HPDE6-E6E7 (cell line): ENCODE measurements at regions not wholly inside any gene's neighbourhood (a gene's known extent, or its start where the extent isn't known, plus 50 kb on each side); places are given as distances from the start of the nearest gene placed in this dataset.

Experiments used
- DNase-seq: peaks from one replicate; pipeline ENCODE4 v3.0.0; 2011; ENCODE audit warnings: missing footprints; ENCODE audit errors: extremely low spot score

DNA sequence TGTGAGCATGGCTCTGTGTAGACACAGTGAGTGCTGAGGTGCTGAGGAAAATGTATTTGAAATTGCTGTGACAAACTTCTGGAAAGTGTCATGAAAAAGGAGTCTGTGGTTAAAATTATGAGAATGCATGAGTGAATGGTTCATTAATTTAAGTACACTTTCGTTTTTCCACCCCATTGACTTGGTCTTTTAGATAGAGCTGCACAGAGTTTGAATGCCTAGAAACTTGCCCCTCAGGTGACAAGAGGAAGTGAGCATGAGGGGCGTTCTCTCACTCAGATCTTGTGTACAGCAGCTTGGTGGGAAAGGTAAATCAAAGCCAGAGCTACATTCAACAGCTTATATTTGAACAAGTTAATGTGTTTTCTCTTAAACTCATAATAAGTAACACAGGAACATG, 296.8 kb downstream of the WDR72 start:
- no peak for DNase-seq

DNA sequence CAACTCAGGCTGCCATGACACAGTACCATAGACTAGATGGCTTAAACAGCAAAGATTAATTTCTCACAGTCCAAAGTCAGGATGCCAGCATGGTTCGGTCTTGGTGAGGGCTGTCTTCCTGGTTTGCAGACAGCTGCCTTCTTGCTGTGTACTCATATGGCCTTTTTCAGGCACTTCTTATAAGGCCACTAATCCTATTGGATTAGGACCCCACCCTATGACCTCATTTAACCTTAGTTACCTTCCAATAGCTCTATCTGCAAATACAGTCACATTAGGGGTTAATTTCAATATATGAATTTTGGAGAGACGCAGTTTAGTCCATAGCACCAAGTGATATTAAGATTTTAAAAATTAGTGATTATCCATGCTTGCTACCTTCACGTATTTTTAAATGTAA, 297.8 kb downstream of the WDR72 start:
- DNase-seq = no peak

DNA sequence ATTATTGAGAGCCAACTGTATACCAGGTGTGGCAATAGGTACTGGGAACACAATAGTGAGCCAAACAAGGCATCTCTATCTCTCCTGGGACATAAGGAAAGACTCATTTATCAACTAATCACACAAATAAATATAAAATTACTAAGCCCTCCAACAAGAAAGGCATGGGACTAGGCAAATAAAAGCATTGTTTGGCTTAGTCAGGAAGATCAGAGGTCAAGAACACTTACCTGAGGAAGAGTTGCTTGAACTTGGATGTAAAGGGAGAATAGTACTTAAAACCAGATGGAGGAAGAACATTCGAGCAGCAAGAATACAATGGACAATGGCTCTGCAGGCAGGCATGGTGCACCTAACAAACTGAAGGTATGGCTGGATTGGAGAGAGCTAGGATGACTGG, 300.7 kb downstream of the WDR72 start:
- DNase-seq = no peak

DNA sequence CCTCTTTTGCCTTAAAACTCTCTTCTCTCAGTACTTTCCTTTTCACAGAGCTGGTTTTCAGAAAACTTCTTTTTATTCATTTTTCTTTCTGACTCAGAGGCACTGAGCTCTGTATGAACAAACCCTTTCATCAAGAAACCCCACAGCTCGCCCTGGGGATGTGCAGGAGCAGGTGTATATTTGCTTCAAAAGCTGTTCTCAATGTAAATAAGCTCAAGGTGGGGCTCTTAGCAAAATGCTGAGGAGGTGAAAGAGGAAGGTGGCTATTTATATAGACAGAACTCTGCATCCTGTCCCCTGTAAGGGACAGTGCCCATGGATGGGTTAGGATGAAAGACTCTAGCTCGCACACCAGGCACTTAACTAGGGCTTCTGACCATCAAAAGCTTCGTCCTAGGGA, 302.0 kb downstream of the WDR72 start:
- DNase-seq = no peak

DNA sequence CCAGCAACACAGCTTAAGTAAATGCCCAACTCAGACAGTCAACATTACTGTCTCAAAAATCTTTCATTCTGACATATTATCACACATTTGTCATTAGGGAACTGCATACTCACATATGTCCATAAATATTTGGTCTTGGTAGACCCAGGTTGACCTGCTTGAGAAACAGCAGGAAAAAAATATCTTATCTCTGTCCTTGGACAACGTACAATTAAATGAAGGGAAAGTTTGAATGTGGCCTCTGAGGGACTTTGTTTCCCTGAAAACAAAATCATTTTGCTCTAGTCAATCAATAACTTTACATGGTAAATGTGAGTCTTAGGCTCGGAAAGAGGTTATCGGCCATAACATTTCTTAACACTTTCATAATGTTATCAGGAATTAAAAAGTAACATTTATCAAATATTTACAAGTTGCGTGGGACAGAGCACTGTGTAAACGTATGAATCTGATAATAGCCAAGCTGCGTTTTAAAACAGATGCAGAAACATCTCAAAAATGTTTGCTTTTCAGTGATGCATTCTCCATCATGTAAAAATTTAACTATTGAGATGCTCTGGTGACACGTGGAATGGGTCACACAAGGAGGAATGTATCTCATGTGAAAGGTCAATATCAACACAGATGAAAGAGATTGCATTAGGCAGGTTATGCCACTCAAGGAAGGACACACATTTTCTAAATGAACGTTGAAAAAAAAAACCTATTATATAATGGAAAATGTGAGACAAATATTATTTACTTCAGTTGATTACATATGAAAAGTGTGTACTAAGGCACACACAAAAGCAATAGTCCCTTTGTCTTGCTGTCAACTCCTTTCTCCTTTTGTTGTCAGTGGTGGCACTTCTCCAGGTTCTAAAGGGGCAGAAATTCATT, 304.4 kb downstream of the WDR72 start:
- DNase-seq = no peak

- no peak for DNase-seq
Measured at GRCh38 chr15:53454535-53454842, 305.0 kb downstream of the WDR72 start.

GRCh38 chr15:53453253-53454105, 306.0 kb downstream of the WDR72 start:
- DNase-seq = no peak

DNA sequence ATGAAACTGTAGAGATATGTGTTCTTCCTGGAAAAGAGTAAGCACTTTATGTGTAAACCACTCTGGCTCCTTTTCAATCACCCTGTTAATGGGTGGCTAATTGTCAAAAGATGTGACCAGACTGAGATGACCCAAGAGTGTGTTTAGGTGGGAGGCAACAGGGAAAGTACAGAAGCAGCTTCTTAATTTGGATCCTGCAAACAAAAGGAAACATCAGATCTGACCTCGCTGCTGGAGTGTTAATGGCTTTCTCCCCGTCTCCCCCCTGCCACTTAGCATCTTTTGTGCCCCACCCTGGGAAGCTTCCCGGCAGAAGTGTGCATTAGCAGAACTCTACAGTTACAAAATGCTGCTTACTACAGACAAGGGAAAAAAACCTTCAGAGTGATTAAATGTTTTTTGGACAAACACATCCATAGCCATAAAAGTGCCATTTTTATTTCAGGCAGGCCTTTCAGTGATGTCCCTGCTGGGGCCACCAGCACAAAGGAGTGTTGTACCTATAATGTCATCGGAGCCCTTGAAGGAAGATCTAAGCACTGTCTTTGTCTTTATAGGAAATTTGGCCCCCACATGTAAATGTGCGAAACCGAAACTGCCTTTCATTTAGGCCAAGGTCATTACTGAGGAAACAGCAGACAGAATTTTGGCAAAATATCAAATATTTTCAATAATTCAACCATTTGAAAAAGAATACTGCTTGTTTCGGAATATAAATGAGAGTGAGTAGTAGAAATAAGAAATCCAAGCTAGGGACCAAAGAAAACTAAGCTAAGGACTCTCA, 311.0 kb downstream of the WDR72 start:
- no peak for DNase-seq

- DNase-seq = no peak
Measured at GRCh38 chr15:53447742-53448141, 311.7 kb downstream of the WDR72 start.

DNA sequence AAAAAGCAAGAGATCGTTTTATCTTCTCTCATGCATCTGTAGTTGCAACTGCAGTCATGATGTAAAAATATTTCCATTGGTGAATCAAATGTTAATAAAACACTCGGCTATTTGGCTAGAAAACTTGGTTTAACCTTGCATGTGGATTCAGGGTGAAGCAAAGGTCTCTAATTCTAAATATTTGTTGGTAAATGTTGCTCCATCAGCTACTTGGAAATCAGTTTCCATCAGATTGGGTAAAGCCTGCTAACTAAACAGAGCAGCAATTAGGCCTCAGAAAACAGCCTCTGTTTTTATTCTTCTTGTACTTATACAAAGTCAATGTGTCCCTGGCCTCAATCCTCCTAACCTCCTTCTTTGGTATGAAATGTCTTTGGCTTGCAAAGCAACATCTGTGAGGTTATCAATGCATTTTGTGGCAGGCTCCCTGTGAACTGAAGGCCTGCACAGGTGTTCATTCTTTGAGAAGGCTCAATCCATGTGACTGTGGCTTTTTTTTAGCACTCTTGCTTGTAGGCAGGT, 312.3 kb downstream of the WDR72 start:
- no peak for DNase-seq

GRCh38 chr15:53446376-53446775, 313.1 kb downstream of the WDR72 start:
- no peak for DNase-seq

GRCh38 chr15:53445531-53445930, 313.9 kb downstream of the WDR72 start:
- no peak for DNase-seq

- DNase-seq = no peak
Measured at GRCh38 chr15:53437985-53438841, 321.2 kb downstream of the WDR72 start.

DNA sequence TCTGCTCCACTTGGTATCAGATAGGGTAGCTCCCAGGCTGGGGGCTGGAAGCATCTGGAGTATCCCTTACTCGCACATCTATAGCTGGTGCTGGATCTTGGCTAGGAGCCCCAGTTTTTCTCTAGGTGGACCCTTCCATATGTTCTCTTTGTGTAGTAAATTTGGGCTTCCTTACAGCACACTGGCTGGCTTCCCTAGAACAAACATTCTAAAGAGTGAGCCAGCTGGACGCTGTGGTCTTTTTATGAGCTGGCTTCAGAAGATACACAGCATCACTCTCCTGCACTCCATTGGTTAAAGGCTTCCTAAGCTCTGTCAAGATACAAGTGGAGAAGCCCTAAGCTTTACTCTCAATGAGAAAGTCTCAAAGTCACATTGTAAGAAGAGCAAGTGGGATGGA, 322.1 kb downstream of the WDR72 start:
- DNase-seq = no peak

GRCh38 chr15:53434174-53434678, 325.2 kb downstream of the WDR72 start:
- DNase-seq = no peak

- DNase-seq = no peak
Measured at GRCh38 chr15:53416219-53416940, 343.1 kb downstream of the WDR72 start.

DNA sequence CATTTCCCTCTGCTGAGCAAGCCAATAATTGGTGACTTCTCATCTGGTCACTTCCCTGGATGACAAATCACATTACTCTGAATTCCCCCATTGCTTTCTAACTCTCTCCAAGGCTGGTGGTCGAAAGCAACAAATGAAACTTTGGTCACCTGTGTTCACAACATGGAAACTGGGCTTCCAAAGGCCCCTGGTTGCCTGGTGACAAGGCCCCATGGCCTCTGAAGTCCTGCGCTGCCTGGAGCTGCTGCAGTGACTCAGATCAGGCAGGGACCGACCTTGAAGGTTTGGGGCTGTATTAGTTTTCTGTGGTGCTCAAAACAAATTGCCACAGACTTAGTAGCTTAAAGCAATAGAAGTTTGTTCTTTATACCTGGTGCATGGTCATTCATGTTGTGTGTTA, 345.3 kb downstream of the WDR72 start:
- no peak for DNase-seq

GRCh38 chr15:53412542-53412941, 346.9 kb downstream of the WDR72 start:
- no peak for DNase-seq

DNA sequence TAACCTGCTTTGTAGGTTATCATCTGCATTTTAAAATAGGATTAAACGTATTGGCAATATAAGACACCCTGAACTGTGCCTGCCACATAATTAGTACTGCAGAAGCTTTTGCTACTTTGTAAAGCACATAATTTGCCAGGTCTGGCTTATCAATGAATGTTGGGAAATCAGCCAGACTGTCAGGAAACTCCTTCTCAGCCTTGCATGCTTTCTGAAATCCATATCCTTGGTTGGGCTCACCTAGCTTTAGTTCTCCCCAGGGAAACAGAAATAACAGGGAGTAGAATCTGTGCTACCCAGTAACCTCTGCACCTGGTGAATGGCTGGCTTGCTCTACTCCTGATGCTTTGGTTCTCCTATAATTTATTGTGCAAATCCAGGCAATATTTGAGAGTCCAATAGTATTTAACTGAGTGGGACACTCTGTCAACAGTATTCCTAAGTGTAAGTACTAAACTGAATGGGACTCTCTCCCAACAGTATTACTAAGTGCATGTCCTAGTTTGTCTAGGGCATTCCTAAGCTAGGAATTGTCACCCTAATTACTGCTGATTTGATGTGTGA, 354.5 kb downstream of the WDR72 start:
- DNase-seq = no peak

- no peak for DNase-seq
Measured at GRCh38 chr15:53401503-53401902, 358.0 kb downstream of the WDR72 start.
